B cell (primary cell): ENCODE measurements at regions not wholly inside any gene's neighbourhood (a gene's known extent, or its start where the extent isn't known, plus 50 kb on each side); places are given as distances from the start of the nearest gene placed in this dataset.

Experiments
- ATAC-seq: fragments of 200-7000 bp; cut with Tn5 transposase; one replicate; pipeline ENCODE4 v1.10.0; 2021; ENCODE audit warnings: low read depth, mild to moderate bottlenecking, moderate number of reproducible peaks, moderate library complexity
- CTCF ChIA-PET: fragments of 350-600 bp; sonication (Branson Sonifier 250); formaldehyde crosslinking; loops from one replicate; lab custom pipeline; 2021; ENCODE audit warnings: antibody characterized with exemption, inconsistent platforms; lab: Charles Lee
- POLR2A ChIA-PET: fragments of 350-600 bp; sonication (Branson Sonifier 250); formaldehyde crosslinking; loops from one replicate; lab custom pipeline; 2021; ENCODE audit warnings: antibody characterized with exemption; lab: Charles Lee
- DNase-seq: peaks from one replicate; pipeline ENCODE4 v3.0.0; 2013
- H2AFZ ChIP-seq: 2 replicates; pipeline ENCODE4 v1.6.1; 2012; ENCODE audit warnings: mild to moderate bottlenecking, low read depth, low read length; ENCODE audit not compliant: insufficient read depth, poor library complexity, severe bottlenecking
- H3K27ac ChIP-seq, 2 donors: 1 replicate in 1 of 2; 2 replicates in 1 of 2; pipeline ENCODE4 v1.5.1; 2012 to 2013; ENCODE audit warnings: low read length in 2 of 2, mild to moderate bottlenecking in 2 of 2, moderate library complexity in 1 of 2
- H3K27me3 ChIP-seq, 4 experiments: fragments of 200-600 bp in 1 of 4; sonication (generic) in 1 of 4; replicated peaks in 1 of 4; 1 replicate in 2 of 4; 2 replicates in 2 of 4; pipeline versions ENCODE4 v1.6.1 to v1.7.0; 2013 to 2016; ENCODE audit warnings: low read length in 3 of 4, mild to moderate bottlenecking in 2 of 4, mixed read lengths in 1 of 4, moderate library complexity in 1 of 4; ENCODE audit not compliant: insufficient read depth in 4 of 4, control insufficient read depth in 3 of 4; ENCODE audit errors: control extremely low read depth in 1 of 4
- H3K36me3 ChIP-seq, 2 experiments: replicated peaks in 1 of 2; 1 replicate in 1 of 2; 2 replicates in 1 of 2; pipeline versions ENCODE4 v1.6.1 to v1.7.1; 2013; ENCODE audit warnings: low read length in 1 of 2; ENCODE audit not compliant: insufficient read depth in 2 of 2, control insufficient read depth in 1 of 2; ENCODE audit errors: control extremely low read depth in 1 of 2, extremely low read depth in 1 of 2
- H3K4me1 ChIP-seq, 2 donors: fragments of 200-600 bp in 1 of 2; sonication (generic) in 1 of 2; 1 replicate in 1 of 2; 2 replicates in 1 of 2; pipeline versions ENCODE4 v1.5.1 to v1.6.1; 2013 to 2017; ENCODE audit warnings: low read length in 2 of 2; ENCODE audit not compliant: control insufficient read depth in 2 of 2, insufficient read depth in 2 of 2
- H3K4me2 ChIP-seq: replicated peaks from 2 replicates; pipeline ENCODE3; 2012; ENCODE audit warnings: mild to moderate bottlenecking, low read depth, low read length; ENCODE audit not compliant: poor library complexity, severe bottlenecking
- H3K4me3 ChIP-seq, 5 experiments: fragments of 200-600 bp in 1 of 5; sonication (generic) in 1 of 5; 1 replicate in 3 of 5; 2 replicates in 2 of 5; pipeline versions ENCODE4 v1.5.1 to v1.7.0; 2011 to 2016; ENCODE audit warnings: low read length in 4 of 5, mild to moderate bottlenecking in 4 of 5, low read depth in 2 of 5, control low read depth in 1 of 5, moderate library complexity in 1 of 5; ENCODE audit not compliant: insufficient read depth in 1 of 5; ENCODE audit errors: control extremely low read depth in 1 of 5, extremely low read depth in 1 of 5
- H3K79me2 ChIP-seq: fragments of 200-600 bp; sonication (generic); one replicate; pipeline ENCODE4 v1.6.0; 2016; ENCODE audit warnings: low read length; ENCODE audit not compliant: control insufficient read depth, insufficient read depth
- H3K9ac ChIP-seq: fragments of 200-600 bp; sonication (generic); 2 replicates; pipeline ENCODE4 v1.6.1; 2017; ENCODE audit warnings: mild to moderate bottlenecking, low read length, moderate library complexity
- H3K9me3 ChIP-seq, 3 donors: one replicate each; pipeline versions ENCODE4 v1.6.1 to v1.7.1; 2013; ENCODE audit warnings: low read length in 2 of 3; ENCODE audit not compliant: control insufficient read depth in 2 of 3, insufficient read depth in 1 of 3; ENCODE audit errors: control extremely low read depth in 1 of 3
- H4K20me1 ChIP-seq: 2 replicates; pipeline ENCODE4 v1.6.0; 2012; ENCODE audit warnings: mild to moderate bottlenecking, low read length; ENCODE audit not compliant: insufficient read depth, control insufficient read depth, poor library complexity, severe bottlenecking
- H3K27ac Mint-ChIP-seq: one replicate; pipeline ENCODE4 v1.8.0; 2021; ENCODE audit warnings: mixed read lengths
- H3K27me3 Mint-ChIP-seq: one replicate; pipeline ENCODE4 v1.8.0; 2021; ENCODE audit warnings: mixed read lengths
- H3K4me1 Mint-ChIP-seq: one replicate; pipeline ENCODE4 v1.8.0; 2021; ENCODE audit warnings: mixed read lengths
- H3K4me3 Mint-ChIP-seq: one replicate; pipeline ENCODE4 v1.8.0; 2021; ENCODE audit warnings: mixed read lengths
- H3K9me3 Mint-ChIP-seq: one replicate; pipeline ENCODE4 v1.8.0; 2022; ENCODE audit warnings: mixed read lengths; ENCODE audit not compliant: insufficient read depth
- CTCF ChIP-seq: fragments of 200-600 bp; IDR thresholded peaks from one replicate; pipeline ENCODE4 v1.8.0; 2022; ENCODE audit warnings: antibody characterized with exemption, mild to moderate bottlenecking
- EZH2 ChIP-seq: IDR thresholded peaks from 2 replicates; pipeline ENCODE4 v1.6.1; 2012; ENCODE audit warnings: borderline replicate concordance, low read depth, mild to moderate bottlenecking, moderate library complexity, low read length; ENCODE audit not compliant: insufficient read depth, poor library complexity, severe bottlenecking
- WGBS: methylation state at CpG from one replicate; pipeline ENCODE4 v1.1.5; 2013; ENCODE audit warnings: missing lambda C conversion rate; ENCODE audit not compliant: insufficient coverage; 5-methylcytosine and 5-hydroxymethylcytosine counted together
- intact Hi-C: fragments of 100-400 bp; cut with micrococcal nuclease; formaldehyde crosslinking; loops from one replicate; pipeline ENCODE4 v1.10.0; 2022

DNA sequence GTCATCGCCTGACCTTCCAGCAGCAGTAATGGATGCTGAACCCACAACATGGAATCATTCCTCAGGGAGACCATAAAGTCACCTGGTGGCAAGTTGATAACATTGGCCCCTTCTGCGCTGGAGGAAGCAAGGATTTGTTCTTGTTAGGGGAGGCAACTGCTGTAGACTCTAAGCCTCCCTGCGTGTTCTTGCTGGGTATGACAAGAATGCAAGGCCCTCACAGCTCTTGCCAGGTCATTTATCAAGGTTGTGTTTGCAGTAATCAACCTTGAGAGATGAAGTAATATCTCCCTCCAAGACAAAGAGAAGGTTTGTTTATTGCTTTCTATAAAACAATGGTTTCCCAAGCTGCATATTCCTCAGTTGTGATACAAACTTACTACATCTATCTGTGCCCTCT, 80.9 kb downstream of the PERP start:
- TF ChIP-seq CTCF (no peak), EZH2 (no peak)
- ChIA-PET POLR2A (no interaction called here), CTCF (no interaction called here)
- H3K4me3 Mint-ChIP-seq = no peak overlapping the region
- no peak overlapping the region for H3K27ac ChIP-seq
- 100% methylated on average over 3 of the region's 3 CpGs for WGBS
- H3K9me3 Mint-ChIP-seq = no peaks in the 10 kb centered on the region
- no peaks in the 10 kb centered on the region for H3K4me1 ChIP-seq
- no peak overlapping the region for H3K9ac ChIP-seq
- intact Hi-C loops = no loop called here
- no peaks in the 10 kb centered on the region for H3K9me3 ChIP-seq
- no peaks in the 10 kb centered on the region for H3K79me2 ChIP-seq
- H4K20me1 ChIP-seq = no peaks in the 10 kb centered on the region
- H3K4me3 ChIP-seq = no peak overlapping the region
- DNase-seq (no peak), ATAC-seq (no peak)
- H3K27ac Mint-ChIP-seq = no peak overlapping the region
- no peaks in the 10 kb centered on the region for H3K36me3 ChIP-seq
- H3K27me3 Mint-ChIP-seq = peaks cover 13% of the 10 kb centered on the region
- H3K4me1 Mint-ChIP-seq = no peaks in the 10 kb centered on the region
- no peak overlapping the region for H3K4me2 ChIP-seq
- H3K27me3 ChIP-seq = peaks cover 0 to 2% (median under 1%) of the 10 kb centered on the region in 4 experiments
- no peak overlapping the region for H2AFZ ChIP-seq

GRCh38 chr6:138028893-138029292, 78.3 kb downstream of the PERP start:
- no peak overlapping the region for H2AFZ ChIP-seq
- ATAC-seq (no peak), DNase-seq (no peak)
- H3K4me2 ChIP-seq = no peak overlapping the region
- Mint-ChIP-seq H3K4me3 (no peak overlapping the region), H3K27ac (no peak overlapping the region), H3K27me3 (peaks cover 10% of the 10 kb centered on the region), H3K4me1 (no peaks in the 10 kb centered on the region), H3K9me3 (no peaks in the 10 kb centered on the region)
- H3K79me2 ChIP-seq = no peaks in the 10 kb centered on the region
- ChIA-PET CTCF (no interaction called here), POLR2A (no interaction called here)
- no peaks in the 10 kb centered on the region for H3K36me3 ChIP-seq
- intact Hi-C loops = no loop called here
- TF ChIP-seq CTCF (no peak), EZH2 (no peak)
- no peak overlapping the region for H3K9ac ChIP-seq
- H3K9me3 ChIP-seq = no peaks in the 10 kb centered on the region
- no peaks in the 10 kb centered on the region for H4K20me1 ChIP-seq
- H3K27me3 ChIP-seq = no peaks in the 10 kb centered on the region
- WGBS = 91% methylated on average over 6 of the region's 6 CpGs
- no peak overlapping the region for H3K4me3 ChIP-seq
- H3K4me1 ChIP-seq = no peaks in the 10 kb centered on the region
- no peak overlapping the region for H3K27ac ChIP-seq
